ENCODE measurements at regions not wholly inside any gene's neighbourhood (a gene's known extent, or its start where the extent isn't known, plus 50 kb on each side); places are given as distances from the start of the nearest gene placed in this dataset.
"Not testable (repeated sequence)": the region's sequence is repeated elsewhere in the genome, so short reads cannot be mapped to it uniquely, and the experiment has no call there.

- TF ChIP-seq CTCF, POLR2A (IDR thresholded peaks at IDR 0.05): not testable (repeated sequence)
These were observed 257.6 kb upstream of the MBL2 start for GRCh38 chr10:53029872-53030849.
